Activated gamma-delta T cell (primary cell): ENCODE measurements at regions not wholly inside any gene's neighbourhood (a gene's known extent, or its start where the extent isn't known, plus 50 kb on each side); places are given as distances from the start of the nearest gene placed in this dataset.

ENCODE experiments used
- DNase-seq: peaks from one replicate; lab custom pipeline; 2025; lab: John Stamatoyannopoulos, UW

DNA sequence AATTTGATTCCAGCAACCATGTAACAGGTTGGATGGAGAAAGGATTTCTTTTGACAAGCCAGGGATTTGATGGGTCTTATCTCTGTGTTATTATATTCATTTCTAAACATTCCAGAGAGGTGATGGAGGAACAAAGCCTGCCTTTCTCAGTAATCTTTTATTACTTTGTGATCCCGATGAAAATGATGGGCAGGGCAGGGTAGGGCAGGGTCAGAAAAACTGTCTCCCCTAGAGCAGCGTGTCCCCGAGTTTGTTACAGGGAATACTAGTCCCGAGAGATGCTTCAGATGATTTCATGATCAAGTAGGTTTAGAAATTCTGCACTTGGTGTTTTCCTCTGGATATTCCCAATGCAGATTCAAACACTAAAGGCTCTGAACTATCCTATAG lies 111.8 kb upstream of the RGMA start:
- no peak for DNase-seq

DNA sequence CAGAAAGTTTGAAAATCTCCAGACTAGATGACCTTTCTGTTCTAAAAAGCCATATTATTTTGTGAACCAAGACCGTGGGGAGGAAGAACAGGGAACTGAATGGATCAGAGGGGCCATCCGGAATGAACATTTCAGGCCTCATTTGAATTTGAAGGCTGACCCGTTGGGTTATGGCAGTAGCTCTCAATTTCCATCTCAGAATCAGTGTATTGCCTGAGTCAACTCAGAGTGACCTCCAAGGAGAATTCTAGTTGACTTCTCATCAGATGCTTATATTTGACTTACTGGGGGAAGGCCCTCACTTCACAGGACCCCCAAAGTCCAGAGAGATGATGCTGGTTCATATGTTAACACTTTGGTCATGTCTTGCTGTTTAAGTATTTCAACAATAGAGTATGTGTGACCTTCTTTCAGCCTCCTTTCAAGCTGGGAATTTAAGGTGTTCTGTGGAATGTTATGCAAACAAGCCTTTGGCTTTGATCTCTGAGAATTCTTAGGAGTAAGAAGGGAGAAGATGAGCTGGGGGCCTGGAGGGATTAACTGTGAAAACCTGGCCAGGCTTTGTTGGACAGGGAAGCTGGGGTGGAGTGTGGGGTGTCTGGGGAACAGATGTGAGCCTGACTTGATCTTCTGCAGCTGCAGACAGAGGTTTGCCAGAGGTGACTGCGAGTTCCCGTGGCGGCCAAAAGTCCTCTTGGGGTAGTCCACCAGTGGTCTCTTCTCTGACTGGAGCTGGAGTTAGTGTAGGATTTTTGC lies 111.2 kb upstream of the RGMA start:
- DNase-seq: no peak

DNA sequence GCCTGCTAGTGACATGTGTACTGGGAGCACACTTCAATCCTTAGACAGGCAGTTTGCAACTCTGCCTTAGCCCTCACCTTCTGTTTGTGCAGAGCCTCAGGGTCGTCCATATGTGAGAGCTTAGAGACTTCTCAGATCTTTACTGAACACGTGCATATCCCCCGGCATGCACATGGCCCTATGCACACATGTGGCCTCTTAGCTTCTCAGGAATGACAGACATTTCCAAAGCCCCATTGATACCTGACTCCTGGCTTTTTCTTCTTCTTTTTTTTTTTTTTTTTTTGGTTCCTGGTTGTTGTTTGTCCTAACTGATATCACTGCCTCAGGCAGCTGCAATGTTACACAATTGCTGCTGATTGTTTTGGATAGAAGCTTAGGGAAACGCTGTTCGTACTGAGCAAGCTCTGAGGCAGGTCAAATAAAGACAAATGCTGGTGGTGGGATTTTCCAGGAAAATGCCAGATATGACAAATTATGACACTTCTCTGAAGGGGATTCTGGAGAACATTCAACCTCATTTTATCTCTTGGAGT lies 107.2 kb upstream of the RGMA start:
- no peak for DNase-seq

DNA sequence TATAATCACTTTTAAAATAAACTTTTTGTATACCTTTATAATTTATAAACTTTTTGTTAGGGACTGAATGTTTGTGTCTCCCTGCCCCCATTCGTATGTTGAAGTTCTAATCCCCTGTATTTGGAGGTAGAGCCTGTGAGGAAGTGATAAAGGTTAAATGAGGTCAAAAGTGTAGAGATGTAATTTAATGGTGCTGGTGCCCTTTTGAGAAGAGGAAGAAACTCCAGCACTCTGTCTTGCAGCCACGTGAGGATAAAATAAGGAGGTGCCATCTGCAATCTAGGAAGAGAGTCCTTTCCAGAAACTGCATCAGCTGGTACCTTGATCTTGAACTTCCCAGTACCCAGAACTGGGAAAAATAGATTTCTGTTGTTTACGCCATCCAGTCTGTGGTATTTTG lies 106.1 kb upstream of the RGMA start:
- no peak for DNase-seq

DNA sequence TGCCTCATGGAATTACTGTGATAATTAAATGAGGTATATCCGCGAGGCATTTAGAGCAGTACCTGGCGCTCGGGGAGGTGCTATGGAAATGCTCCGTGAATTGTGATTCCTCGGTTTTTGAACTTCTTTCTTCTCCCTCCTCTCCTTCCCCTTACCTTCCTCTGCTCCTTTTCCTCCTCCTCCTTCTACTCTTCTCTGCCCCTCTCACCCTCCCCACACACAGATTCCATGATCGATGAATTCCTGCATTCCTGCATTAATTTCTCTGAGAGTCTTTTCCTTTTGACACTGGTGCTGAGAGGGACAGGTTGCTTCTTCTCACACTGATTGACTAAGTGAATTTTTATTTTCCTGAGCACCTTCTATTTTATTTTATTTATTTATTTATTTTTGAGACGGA lies 101.2 kb upstream of the RGMA start:
- no peak for DNase-seq

DNA sequence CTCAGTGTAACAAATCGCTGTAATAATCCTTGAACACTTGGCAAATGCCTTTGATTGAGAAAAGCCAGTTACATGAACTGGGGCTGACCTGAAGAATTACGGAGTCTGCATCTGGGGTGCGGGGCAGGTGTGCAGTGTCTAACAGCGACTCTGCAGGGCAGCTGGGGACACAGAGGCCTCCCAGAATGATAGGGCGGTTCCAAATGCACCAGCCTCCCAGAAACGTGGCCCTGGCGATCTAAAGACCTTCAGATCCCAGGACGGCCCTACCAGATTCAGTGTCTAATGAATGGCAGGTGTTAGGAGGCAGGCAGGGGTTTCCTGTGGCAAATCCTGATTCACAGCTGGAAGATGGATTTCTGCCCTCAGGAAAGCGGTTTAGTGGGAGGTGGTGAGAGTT lies 100.5 kb upstream of the RGMA start:
- no peak for DNase-seq

DNA sequence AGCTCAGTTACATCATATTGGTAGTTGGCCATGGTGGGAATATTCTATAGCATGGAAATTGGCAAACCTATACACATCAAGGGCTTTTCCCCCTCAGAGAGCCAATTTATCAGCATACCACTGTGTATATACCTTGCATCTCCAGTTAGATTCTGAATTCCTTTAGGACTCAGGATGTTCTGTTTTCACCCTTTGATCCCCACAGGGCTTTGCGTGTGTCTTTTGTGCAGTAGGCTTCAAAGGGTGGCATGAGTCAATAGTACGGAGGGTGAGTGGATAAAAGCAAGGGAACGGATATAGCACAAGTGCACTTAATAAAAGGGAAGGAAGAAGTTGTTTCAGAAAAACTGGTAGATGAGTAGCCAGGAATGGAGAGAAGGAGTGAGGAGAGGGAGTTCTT lies 99.2 kb upstream of the RGMA start:
- no peak for DNase-seq

DNA sequence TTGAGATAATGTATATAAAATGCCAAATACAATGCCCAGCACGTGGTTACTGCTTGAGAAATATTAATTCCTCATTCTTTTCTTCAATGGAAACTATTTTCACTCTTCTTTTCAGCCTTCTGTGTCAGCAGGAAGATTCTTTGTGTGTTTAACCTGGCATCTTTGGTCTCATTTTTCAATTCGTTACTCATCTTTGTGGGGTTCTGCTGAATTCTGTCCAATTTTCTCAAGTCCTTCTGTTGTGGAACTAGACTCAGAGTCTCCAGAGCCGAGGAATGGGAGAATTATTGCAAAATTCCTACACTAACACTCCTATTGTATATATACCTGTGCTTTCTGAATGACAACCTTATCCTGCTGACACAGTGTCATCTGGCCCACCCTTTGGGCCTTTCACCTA lies 96.8 kb upstream of the RGMA start:
- DNase-seq: no peak

DNA sequence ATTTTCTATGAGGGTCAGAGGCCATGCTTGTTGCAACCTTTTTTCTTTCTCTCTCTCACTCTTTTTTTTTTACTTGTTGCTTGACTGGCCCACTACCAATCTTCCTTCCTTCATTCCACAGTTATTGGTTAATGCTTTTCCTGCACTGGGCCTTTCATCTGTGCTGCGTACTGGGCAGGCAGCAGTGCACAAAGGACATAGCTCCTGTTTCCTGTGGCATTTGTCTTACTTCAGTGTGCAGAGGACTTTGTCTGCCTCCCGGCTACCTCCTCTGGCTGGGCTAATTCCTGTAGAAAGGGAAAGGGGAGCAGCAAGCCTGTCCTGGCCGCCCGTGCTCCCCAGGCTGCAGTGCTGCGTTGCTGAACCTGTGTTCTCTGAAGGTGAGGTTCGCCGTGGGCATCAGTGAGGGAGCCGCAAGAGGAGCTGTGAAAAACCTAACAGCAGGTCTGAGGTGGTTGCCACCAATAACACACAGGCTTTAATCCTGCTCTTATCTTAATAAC lies 93.7 kb upstream of the RGMA start:
- no peak for DNase-seq

DNA sequence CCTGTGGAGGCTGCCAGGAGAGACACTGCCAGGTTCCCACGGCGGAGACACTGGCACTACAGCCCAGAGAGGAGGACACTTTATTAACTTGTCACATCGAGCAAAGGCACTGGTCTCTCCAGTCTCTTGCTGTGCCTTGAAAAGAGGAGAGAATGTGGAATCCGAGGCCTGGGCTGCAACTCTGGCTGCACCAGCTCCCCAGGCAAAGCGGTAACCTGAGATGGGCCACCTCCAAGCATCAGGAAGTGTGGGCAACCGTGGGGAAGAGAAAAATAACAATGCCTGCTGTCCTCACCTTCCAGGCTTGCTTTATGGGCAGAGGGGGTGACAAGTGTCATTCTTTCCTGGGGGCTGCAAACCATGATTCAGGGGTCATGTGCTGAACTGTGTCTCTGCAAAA lies 91.6 kb upstream of the RGMA start:
- no peak for DNase-seq

DNA sequence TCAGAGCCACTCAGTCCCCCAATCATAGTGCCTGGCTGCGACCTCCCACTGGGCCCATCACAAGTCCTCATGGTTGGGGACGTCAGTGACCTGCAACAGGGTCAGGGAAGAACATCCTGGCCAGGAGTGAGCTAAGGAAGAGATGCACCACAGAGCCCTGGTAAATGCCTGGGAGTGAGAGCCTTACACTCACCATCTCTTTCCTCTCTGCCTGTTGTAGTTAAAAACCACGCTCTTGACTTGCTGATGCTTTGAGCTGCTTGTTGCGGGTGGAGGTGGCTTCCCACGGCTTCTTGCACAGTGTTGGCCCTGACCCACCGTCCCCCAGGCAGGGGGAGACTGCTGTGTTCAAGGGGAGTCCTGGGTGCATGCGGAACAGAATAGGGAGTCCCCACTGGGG lies 91.1 kb upstream of the RGMA start:
- no peak for DNase-seq

DNA sequence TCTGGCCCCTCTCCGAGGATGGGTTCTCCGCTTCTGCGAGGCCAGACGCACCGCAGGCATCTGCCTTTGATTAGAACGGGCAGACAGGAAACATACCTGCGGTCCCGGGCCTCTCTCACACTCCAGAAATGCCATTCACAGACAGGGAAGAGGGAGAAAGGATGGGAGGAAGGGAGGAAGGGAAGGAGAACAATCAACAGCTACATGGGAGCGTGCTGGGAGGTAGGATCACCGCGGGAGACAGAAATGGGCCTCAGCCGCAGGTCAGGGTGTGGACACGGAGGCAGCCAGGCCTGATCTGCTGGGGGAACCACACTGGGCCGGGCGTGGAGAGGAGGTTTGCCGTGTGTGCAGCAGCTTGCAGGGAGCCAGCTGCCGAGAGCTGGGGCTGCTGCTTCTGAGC lies 90.7 kb upstream of the RGMA start:
- DNase-seq: no peak

DNA sequence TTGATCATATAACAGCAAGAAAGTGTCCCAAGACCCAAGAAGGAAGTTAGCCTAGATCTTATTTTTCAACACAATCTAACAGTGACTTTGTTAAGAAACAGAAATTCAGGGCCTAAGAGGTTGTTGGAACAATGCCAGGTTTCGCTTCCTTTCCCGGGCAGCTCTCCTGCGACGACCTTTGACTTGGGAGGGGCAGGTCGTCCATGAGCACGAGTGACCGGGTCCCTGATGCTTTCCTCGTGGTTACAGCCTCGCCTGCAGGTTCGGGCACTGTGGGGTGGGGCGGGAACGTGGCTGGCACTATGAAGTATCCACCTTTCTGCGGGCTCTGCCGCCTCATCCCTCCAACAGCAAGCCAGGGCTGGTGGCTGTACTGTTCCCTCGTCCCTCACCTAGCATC lies 90.1 kb upstream of the RGMA start:
- no peak for DNase-seq

DNA sequence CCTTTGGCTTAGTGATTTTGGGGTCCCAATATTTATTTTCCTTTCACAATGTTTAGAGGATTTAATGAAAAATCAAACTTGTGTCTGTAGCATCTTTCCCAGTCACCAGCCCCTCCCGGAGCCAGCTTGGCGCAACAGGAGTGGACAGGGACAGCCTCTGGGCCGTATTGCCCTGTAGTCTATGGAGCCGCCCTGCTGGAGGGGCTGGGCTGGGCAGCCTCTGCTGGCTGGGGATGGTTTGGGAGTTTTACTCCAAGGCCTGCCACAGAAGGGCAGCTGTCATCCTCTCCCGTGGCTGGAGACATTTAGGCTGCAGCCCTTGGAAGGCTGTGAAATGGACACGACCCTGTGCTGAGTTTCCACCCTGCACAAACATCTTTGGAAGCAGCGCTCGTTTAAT lies 89.4 kb upstream of the RGMA start:
- no peak for DNase-seq

DNA sequence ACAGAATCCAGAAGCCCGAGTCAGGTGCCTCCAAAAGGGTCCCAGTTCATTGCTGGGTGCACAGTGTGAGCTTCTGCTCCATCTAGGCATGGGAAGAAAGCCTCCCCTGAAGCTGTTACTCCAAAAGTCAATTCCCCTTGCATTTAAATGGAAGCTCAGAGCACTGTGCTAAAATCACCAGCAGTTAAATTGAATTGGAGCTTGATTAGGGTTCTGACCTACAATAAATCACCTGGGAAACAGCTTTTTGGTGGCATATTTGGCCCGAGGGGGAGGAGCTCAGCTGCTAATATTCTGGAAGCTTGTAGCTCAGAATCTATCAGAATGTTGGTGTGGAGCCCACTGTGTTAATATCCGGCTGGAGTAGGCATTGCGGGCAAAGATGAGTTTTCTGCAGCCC lies 87.1 kb upstream of the RGMA start:
- DNase-seq: no peak

DNA sequence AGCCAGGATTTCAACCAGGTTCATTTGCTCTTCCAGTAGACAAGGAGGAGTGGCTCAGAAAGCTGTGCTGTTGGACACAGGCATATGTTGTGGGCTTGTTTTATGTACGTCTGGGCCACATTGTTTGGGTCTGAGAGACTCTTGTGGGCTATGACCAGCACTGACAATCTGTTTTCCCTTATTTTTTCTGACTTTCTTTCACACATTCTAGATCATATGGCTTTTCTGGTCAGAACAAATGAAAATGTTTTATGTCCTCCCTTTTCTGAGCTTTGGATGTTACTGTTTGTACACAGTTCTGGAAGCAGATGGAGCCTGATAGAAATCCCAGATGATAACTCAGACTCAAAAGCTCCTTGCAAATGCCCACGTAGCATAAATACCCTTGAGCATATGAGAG lies 85.8 kb upstream of the RGMA start:
- DNase-seq: no peak

DNA sequence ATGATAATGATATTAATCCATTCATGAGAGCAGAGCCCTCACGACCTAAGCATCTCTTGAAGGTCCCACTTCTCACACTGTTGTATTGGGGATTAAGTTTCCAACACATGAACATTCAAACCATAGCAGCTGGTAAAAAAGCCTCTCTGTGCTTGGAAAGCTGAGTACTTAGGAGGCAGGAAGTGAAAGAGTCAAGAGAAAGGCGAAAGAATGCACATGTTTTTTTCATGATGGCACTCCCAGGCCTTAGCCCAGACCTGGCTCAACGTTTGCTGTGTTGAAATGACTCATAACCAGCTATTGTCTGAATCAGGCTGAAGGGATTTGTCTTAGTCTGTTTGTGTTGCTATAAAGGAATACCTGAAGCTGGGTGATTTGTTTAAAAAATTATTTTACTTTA lies 84.4 kb upstream of the RGMA start:
- DNase-seq: no peak

DNA sequence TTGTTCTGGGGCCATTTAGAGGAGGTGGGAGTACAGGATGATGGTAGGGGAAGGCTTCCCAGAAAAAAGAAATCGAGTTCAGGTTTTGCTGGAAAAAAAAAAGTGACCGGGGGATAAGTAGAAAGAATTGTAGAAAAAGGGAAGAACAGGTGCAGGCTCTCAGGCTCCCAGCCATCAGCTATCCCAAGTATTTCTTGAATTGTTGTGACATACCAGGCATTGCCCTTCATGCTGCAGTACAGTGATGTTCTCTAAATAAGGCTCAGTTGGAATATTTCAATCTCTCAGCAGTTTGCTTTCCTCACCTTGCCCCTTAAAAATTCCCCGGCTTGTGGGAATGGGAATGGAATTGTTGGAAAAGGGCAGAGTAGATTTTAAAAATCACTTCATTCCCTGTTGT lies 82.5 kb upstream of the RGMA start:
- no peak for DNase-seq

DNA sequence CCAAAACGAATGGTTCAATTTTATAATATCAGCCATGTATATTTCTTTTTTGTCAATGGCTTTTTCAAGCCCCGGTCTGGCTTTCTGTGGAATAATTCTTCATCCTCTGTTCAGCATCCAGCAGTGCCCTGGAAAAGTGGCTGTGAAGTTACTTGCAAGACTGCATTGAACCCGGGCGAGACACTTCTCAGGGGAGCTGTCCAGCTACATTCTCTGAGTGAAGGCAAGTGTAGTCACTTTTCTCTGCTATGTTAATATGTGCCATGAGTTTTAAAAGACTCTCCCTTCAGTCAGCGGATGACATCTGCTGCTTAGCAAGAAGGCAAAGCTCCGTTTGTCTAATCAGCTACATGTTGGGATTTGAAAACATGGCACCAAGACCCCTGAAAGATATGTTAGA lies 81.3 kb upstream of the RGMA start:
- no peak for DNase-seq

DNA sequence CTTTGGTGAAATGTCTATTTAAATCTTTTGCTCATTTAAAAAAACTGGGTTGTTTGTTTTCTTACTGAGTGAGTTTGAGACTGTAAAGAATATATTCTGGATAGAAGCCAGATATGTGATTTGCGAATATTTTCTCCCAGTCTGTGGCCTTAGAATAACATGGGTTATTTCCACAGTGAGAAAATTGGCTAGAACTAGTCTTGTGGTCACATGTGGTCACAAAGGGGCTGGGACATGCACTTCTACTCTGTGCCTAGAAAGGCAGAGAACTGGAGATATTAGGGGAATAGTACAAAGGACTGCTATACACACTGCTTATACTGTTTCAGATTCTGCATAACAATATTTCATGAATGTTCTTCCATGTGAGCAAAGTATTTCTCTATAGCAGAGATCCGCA lies 79.9 kb upstream of the RGMA start:
- DNase-seq: no peak

DNA sequence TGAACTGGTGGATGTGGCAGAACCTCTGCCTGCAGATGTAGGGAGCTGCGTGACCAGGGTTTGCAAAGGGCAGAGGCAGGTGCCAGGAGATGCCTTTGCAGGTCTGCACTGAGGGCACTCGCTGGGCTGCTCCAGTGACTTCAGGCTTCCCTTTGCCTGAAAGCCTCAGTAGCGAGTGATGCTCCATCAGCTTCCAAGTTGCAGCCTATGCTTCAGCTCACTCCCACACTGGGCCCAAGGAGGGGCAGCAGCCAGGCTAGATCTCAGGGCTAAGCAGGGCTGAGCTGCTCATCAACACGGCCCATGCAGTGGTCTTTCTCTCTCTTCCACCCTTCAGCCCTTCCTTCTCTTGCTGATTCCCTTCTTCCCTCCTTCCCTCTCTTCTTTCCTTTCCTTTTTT lies 78.3 kb upstream of the RGMA start:
- DNase-seq: no peak

DNA sequence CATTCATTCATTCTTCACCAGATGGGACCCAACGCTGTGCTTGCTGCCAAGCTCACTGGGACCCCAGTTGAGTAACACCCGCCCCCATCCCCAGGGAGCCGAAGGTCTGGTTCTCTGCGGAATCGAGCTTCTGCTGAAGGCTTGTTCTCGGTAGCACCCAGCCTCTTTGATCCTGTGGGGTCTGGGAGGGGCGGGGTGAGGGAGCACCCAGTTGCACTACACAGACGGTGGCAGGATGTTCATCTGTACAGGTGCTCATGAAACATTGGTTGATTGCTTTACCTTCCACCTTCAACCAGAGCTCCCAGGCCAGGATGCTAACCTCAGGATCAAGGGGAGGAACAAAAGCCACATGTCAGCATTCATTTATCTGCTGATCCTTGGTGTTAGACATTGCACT lies 77.7 kb upstream of the RGMA start:
- no peak for DNase-seq

DNA sequence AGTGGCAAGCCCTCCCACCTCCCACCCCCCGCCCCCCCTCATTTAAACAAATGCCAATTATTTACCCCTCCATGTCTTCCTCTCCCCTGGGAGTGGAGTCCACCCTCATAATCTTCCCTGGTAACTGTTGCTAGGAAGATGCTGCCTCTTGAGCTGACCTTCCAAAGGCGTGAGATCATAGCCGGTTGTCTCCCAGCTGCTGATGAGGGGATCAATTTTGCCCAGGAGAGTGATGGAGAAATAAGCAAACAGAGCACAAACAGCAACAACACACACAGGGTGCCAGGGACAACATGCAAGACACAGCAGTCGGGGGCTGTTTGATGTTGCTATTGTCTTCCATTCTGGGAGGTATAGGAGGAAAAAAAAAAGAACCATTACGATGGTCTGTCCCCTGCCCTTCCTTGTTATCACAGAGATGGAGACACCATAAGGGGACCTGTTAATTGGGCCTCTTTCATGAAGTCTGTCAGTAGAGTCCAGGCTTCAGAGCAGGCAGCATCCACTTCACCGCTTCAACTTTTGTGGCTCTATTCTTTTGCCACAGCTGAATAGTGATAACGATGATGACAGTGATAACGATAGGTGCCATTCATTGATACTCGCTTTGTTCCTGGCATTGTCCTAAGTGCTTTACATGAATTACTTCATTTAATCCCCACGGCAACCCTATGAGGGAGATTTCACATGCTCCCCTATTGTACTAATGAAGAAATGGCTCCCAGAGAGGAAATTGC lies 76.9 kb upstream of the RGMA start:
- DNase-seq: no peak

DNA sequence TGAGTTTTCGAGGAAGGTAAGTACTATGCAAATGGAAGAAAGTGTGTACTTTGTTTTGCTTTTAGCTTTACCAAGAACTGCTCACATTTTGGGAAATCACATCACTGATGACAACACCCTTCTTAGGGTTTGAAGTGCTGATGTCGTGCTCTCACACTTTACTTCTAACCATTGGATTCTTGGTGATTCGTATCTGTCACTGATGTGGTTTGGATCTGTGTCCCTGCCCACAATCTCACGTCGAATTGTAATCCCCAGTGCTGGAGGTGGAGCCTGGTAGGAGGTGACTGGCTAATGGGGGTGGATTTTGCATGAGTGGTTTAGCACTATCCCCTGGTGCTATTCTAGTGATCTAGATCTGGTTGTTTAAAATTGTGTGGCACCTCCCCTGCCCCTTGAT lies 75.4 kb upstream of the RGMA start:
- no peak for DNase-seq
